Parathyroid adenoma (tissue), 2 donors: ENCODE measurements at regions not wholly inside any gene's neighbourhood (a gene's known extent, or its start where the extent isn't known, plus 50 kb on each side); places are given as distances from the start of the nearest gene placed in this dataset.

Experiments used
- H2AFZ ChIP-seq: fragments of 300-600 bp; sonication (generic); one replicate; pipeline ENCODE4 v1.7.0; 2017; ENCODE audit warnings: antibody characterized with exemption, mild to moderate bottlenecking
- H3K27ac ChIP-seq: fragments of 300-600 bp; sonication (generic); one replicate; pipeline ENCODE4 v1.7.0; 2017
- H3K27me3 ChIP-seq: fragments of 300-600 bp; sonication (generic); one replicate; pipeline ENCODE4 v1.7.0; 2017; ENCODE audit warnings: low read length; ENCODE audit not compliant: control insufficient read depth, insufficient read depth
- H3K36me3 ChIP-seq: fragments of 300-600 bp; sonication (generic); one replicate; pipeline ENCODE4 v1.7.0; 2017; ENCODE audit warnings: low read length; ENCODE audit not compliant: control insufficient read depth, insufficient read depth
- H3K4me1 ChIP-seq: fragments of 300-600 bp; sonication (generic); one replicate; pipeline ENCODE4 v1.7.0; 2017; ENCODE audit warnings: control low read depth
- H3K4me2 ChIP-seq: fragments of 300-600 bp; sonication (generic); one replicate; pipeline ENCODE4 v1.7.0; 2017; ENCODE audit warnings: low read length
- H3K4me3 ChIP-seq: fragments of 300-600 bp; sonication (generic); one replicate; pipeline ENCODE4 v1.7.0; 2017; ENCODE audit warnings: low read depth, low read length
- H3K79me2 ChIP-seq: fragments of 300-600 bp; sonication (generic); one replicate; pipeline ENCODE4 v1.7.0; 2017; ENCODE audit warnings: control low read depth
- H3K9ac ChIP-seq: fragments of 300-600 bp; sonication (generic); one replicate; pipeline ENCODE4 v1.7.0; 2017; ENCODE audit warnings: mild to moderate bottlenecking
- H3K9me3 ChIP-seq: fragments of 300-600 bp; sonication (generic); one replicate; pipeline ENCODE4 v1.7.0; 2017; ENCODE audit warnings: low read length; ENCODE audit not compliant: control insufficient read depth
- CTCF ChIP-seq: fragments of 300-600 bp; sonication (generic); IDR thresholded peaks from one replicate; pipeline ENCODE4 v1.7.0; 2017; ENCODE audit warnings: antibody characterized with exemption, mild to moderate bottlenecking
- donor health status: primary hyperparathyroidism.

GRCh38 chr21:25512095-25513081 is 94.9 kb downstream of the MRPL39 start:
- Histone ChIP-seq H3K27me3 (no peaks in the 10 kb centered on the region), H3K4me1 (no peaks in the 10 kb centered on the region), H3K9me3 (no peaks in the 10 kb centered on the region), H2AFZ (no peak overlapping the region), H3K36me3 (no peaks in the 10 kb centered on the region), H3K9ac (no peak overlapping the region), H3K79me2 (no peaks in the 10 kb centered on the region), H3K4me3 (no peak overlapping the region), H3K4me2 (no peak overlapping the region), H3K27ac (no peak overlapping the region)
- TF ChIP-seq CTCF = no peak

- Histone ChIP-seq H2AFZ (no peak overlapping the region), H3K27ac (no peak overlapping the region), H3K79me2 (no peaks in the 10 kb centered on the region), H3K9me3 (no peaks in the 10 kb centered on the region), H3K4me2 (no peak overlapping the region), H3K27me3 (no peaks in the 10 kb centered on the region), H3K36me3 (no peaks in the 10 kb centered on the region), H3K9ac (no peak overlapping the region), H3K4me1 (no peaks in the 10 kb centered on the region), H3K4me3 (no peak overlapping the region)
- no peak for TF ChIP-seq CTCF
Observed at GRCh38 chr21:25509862-25510261, 97.4 kb downstream of the MRPL39 start.

GRCh38 chr21:25508364-25508763 is 98.9 kb downstream of the MRPL39 start:
- no peaks in the 10 kb centered on the region for H3K4me1 ChIP-seq
- no peak for TF ChIP-seq CTCF
- H3K36me3 ChIP-seq = no peaks in the 10 kb centered on the region
- no peaks in the 10 kb centered on the region for H3K27me3 ChIP-seq
- H2AFZ ChIP-seq = no peak overlapping the region
- no peaks in the 10 kb centered on the region for H3K79me2 ChIP-seq
- H3K4me3 ChIP-seq = no peak overlapping the region
- no peak overlapping the region for H3K9ac ChIP-seq
- no peak overlapping the region for H3K27ac ChIP-seq
- H3K9me3 ChIP-seq = no peaks in the 10 kb centered on the region
- H3K4me2 ChIP-seq = no peak overlapping the region

- H3K9me3 ChIP-seq = no peaks in the 10 kb centered on the region
- no peaks in the 10 kb centered on the region for H3K27me3 ChIP-seq
- H3K4me2 ChIP-seq = no peak overlapping the region
- no peaks in the 10 kb centered on the region for H3K79me2 ChIP-seq
- no peak overlapping the region for H3K4me3 ChIP-seq
- no peaks in the 10 kb centered on the region for H3K4me1 ChIP-seq
- H3K27ac ChIP-seq = no peak overlapping the region
- TF ChIP-seq CTCF = no peak
- no peak overlapping the region for H3K9ac ChIP-seq
- no peaks in the 10 kb centered on the region for H3K36me3 ChIP-seq
- H2AFZ ChIP-seq = no peak overlapping the region
Observed at GRCh38 chr21:25507522-25507921, 99.8 kb downstream of the MRPL39 start.

GRCh38 chr21:25506887-25507286 is 100.4 kb downstream of the MRPL39 start:
- Histone ChIP-seq H3K4me1 (no peaks in the 10 kb centered on the region), H3K9me3 (no peaks in the 10 kb centered on the region), H2AFZ (no peak overlapping the region), H3K9ac (no peak overlapping the region), H3K36me3 (no peaks in the 10 kb centered on the region), H3K27ac (no peak overlapping the region), H3K27me3 (no peaks in the 10 kb centered on the region), H3K4me3 (no peak overlapping the region), H3K79me2 (no peaks in the 10 kb centered on the region), H3K4me2 (no peak overlapping the region)
- no peak for TF ChIP-seq CTCF
